ENCODE measurements at regions not wholly inside any gene's neighbourhood (a gene's known extent, or its start where the extent isn't known, plus 50 kb on each side); places are given as distances from the start of the nearest gene placed in this dataset.
A peak's percentile ranks its signal among the peaks of the same experiment; 100 is the strongest.
"Not testable (repeated sequence)": the region's sequence is repeated elsewhere in the genome, so short reads cannot be mapped to it uniquely, and the experiment has no call there.

- Histone ChIP-seq H3K9me3 (ENCODE audit: control insufficient read depth in 2 of 3, insufficient read depth in 1 of 3, low read length in 3 of 3) (no peaks in the 10 kb centered on the region), H3K27ac (ENCODE audit: low read depth in 2 of 2, low read length in 2 of 2) (no peak overlapping the region), H3K36me3 (ENCODE audit: control insufficient read depth in 2 of 3, insufficient read depth in 3 of 3, low read length in 3 of 3) (no peaks in the 10 kb centered on the region), H3K27me3 (ENCODE audit: control insufficient read depth, insufficient read depth, low read length) (no peaks in the 10 kb centered on the region), H3K4me3 (ENCODE audit: low read length in 3 of 3) (no peak overlapping the region), H3K4me1 (ENCODE audit: control insufficient read depth in 2 of 3, insufficient read depth in 2 of 3, low read depth in 1 of 3, low read length in 3 of 3) (no peaks in the 10 kb centered on the region), H3K9ac (ENCODE audit: low read length in 3 of 3) (no peak overlapping the region)
- intact Hi-C loops (cut with DNase I): no loop called here
- FAIRE-seq (no peak), DNase-seq (no peak)
- TF ChIP-seq, protein P1, sequence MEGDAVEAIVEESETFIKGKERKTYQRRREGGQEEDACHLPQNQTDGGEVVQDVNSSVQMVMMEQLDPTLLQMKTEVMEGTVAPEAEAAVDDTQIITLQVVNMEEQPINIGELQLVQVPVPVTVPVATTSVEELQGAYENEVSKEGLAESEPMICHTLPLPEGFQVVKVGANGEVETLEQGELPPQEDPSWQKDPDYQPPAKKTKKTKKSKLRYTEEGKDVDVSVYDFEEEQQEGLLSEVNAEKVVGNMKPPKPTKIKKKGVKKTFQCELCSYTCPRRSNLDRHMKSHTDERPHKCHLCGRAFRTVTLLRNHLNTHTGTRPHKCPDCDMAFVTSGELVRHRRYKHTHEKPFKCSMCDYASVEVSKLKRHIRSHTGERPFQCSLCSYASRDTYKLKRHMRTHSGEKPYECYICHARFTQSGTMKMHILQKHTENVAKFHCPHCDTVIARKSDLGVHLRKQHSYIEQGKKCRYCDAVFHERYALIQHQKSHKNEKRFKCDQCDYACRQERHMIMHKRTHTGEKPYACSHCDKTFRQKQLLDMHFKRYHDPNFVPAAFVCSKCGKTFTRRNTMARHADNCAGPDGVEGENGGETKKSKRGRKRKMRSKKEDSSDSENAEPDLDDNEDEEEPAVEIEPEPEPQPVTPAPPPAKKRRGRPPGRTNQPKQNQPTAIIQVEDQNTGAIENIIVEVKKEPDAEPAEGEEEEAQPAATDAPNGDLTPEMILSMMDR (IDR thresholded peaks at IDR 0.05; ENCODE audit: borderline replicate concordance, extremely low read depth, insufficient read depth): no peak
Observed at GRCh38 chr5:148740079-148740858, 85.9 kb upstream of the HTR4 start.

GRCh38 chr5:148740966-148741742 is 85.3 kb upstream of the ADRB2 start:
- Histone ChIP-seq H3K36me3 (ENCODE audit: control insufficient read depth in 2 of 3, insufficient read depth in 3 of 3, low read length in 3 of 3) (no peaks in the 10 kb centered on the region), H3K27me3 (ENCODE audit: control insufficient read depth, insufficient read depth, low read length) (no peaks in the 10 kb centered on the region), H3K4me3 (ENCODE audit: low read length in 3 of 3) (no peak overlapping the region), H3K27ac (ENCODE audit: low read depth in 2 of 2, low read length in 2 of 2) (no peak overlapping the region), H3K4me1 (ENCODE audit: control insufficient read depth in 2 of 3, insufficient read depth in 2 of 3, low read depth in 1 of 3, low read length in 3 of 3) (no peaks in the 10 kb centered on the region), H3K9me3 (ENCODE audit: control insufficient read depth in 2 of 3, insufficient read depth in 1 of 3, low read length in 3 of 3) (no peaks in the 10 kb centered on the region), H3K9ac (ENCODE audit: low read length in 3 of 3) (no peak overlapping the region)
- FAIRE-seq (no peak), DNase-seq (peak in 3 of 5 donors; percentile 39 to 72 (median 68))
- TF ChIP-seq, protein P1 (IDR thresholded peaks at IDR 0.05; ENCODE audit: borderline replicate concordance, extremely low read depth, insufficient read depth): peak; percentile 50
- intact Hi-C loops (cut with DNase I): no loop called here

DNA sequence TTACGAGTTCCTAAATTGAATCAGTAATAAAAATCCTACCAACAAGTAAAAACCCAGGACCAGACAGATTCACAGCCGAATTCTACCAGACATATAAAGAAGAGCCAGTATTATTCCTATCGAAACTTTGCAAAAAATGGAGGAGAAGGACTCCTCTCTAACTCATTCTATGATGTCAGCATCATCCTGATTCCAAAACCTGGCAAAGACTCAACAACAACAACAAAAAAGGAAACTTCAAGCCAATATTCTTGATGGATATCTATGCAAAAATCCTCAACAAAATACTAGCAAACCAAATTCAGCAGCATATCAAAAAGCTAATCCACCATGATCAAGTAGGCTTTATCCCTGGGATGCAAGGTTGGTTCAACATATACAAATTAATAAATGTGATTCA is 84.6 kb upstream of the ADRB2 start:
- H3K4me1 ChIP-seq (ENCODE audit: control insufficient read depth in 2 of 3, insufficient read depth in 2 of 3, low read depth in 1 of 3, low read length in 3 of 3); FAIRE-seq; DNase-seq; H3K27me3 ChIP-seq (ENCODE audit: control insufficient read depth, insufficient read depth, low read length); H3K36me3 ChIP-seq (ENCODE audit: control insufficient read depth in 2 of 3, insufficient read depth in 3 of 3, low read length in 3 of 3); H3K27ac ChIP-seq (ENCODE audit: low read depth in 2 of 2, low read length in 2 of 2); intact Hi-C loops (cut with DNase I); H3K9ac ChIP-seq (ENCODE audit: low read length in 3 of 3); H3K4me3 ChIP-seq (ENCODE audit: low read length in 3 of 3); H3K9me3 ChIP-seq (ENCODE audit: control insufficient read depth in 2 of 3, insufficient read depth in 1 of 3, low read length in 3 of 3): not testable (repeated sequence)

DNA sequence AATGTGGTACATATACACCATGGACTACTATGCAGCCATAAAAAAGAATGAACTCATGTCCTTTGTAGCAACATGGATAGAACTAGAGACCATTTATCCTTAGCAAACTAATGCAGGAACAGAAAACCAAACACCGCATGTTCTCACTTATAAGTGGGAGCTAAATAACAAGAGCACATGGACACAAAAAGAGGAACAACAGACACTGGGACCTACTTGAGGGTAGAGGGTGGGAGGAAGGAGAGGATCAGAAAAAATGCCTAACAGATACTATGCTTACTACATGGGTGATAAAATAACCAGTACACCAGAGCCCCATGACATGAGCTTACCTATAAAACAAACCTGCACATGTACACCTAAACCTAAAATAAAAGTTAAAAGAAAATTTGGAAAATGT is 82.0 kb upstream of the ADRB2 start:
- H3K4me3 ChIP-seq (ENCODE audit: low read length in 3 of 3); H3K9ac ChIP-seq (ENCODE audit: low read length in 3 of 3); FAIRE-seq; H3K9me3 ChIP-seq (ENCODE audit: control insufficient read depth in 2 of 3, insufficient read depth in 1 of 3, low read length in 3 of 3); H3K4me1 ChIP-seq (ENCODE audit: control insufficient read depth in 2 of 3, insufficient read depth in 2 of 3, low read depth in 1 of 3, low read length in 3 of 3); intact Hi-C loops (cut with DNase I); DNase-seq; H3K27me3 ChIP-seq (ENCODE audit: control insufficient read depth, insufficient read depth, low read length); H3K36me3 ChIP-seq (ENCODE audit: control insufficient read depth in 2 of 3, insufficient read depth in 3 of 3, low read length in 3 of 3); H3K27ac ChIP-seq (ENCODE audit: low read depth in 2 of 2, low read length in 2 of 2): not testable (repeated sequence)
